NT2/D1 (cell line): ENCODE measurements at regions not wholly inside any gene's neighbourhood (a gene's known extent, or its start where the extent isn't known, plus 50 kb on each side); places are given as distances from the start of the nearest gene placed in this dataset.

Experiments used
- DNase-seq: peaks from one replicate; pipeline ENCODE4 v3.0.0-alpha.2; 2011; ENCODE audit warnings: low read depth, low spot score
- H3K27me3 ChIP-seq: 2 replicates; pipeline ENCODE4 v1.6.0; 2011; ENCODE audit warnings: mild to moderate bottlenecking; ENCODE audit not compliant: insufficient read length, insufficient read depth
- H3K36me3 ChIP-seq: 2 replicates; pipeline ENCODE4 v1.6.1; 2011; ENCODE audit warnings: mild to moderate bottlenecking, low read length, mixed read lengths; ENCODE audit not compliant: insufficient read depth, insufficient read length
- H3K4me1 ChIP-seq: 2 replicates; pipeline ENCODE4 v1.5.1; 2011; ENCODE audit not compliant: insufficient read depth, insufficient read length
- H3K4me3 ChIP-seq: 2 replicates; pipeline ENCODE4 v1.5.1; 2011; ENCODE audit warnings: low read depth; ENCODE audit not compliant: insufficient read length
- H3K9ac ChIP-seq: 2 replicates; pipeline ENCODE4 v1.6.0; 2011; ENCODE audit warnings: low read depth; ENCODE audit not compliant: insufficient read length
- H3K9me3 ChIP-seq: 2 replicates; pipeline ENCODE4 v1.5.1; 2011; ENCODE audit warnings: mild to moderate bottlenecking, low read length; ENCODE audit not compliant: insufficient read depth
- SUZ12 ChIP-seq: IDR thresholded peaks from 2 replicates; pipeline ENCODE4 v1.6.1; 2011; ENCODE audit not compliant: insufficient read length, insufficient read depth; ENCODE audit errors: extremely low read depth
- YY1 ChIP-seq: IDR thresholded peaks from 2 replicates; pipeline ENCODE4 v1.6.1; 2011; ENCODE audit not compliant: insufficient read length, insufficient read depth
- ZNF274 ChIP-seq: IDR thresholded peaks from 2 replicates; pipeline ENCODE4 v1.6.1; 2011; ENCODE audit warnings: mild to moderate bottlenecking, low read depth, low read length

- no peak for TF ChIP-seq SUZ12
- no peak for TF ChIP-seq ZNF274
- no peak for TF ChIP-seq YY1
- DNase-seq, result no peak
- no peak overlapping the region for H3K4me3 ChIP-seq
- H3K4me1 ChIP-seq, result no peaks in the 10 kb centered on the region
- no peak overlapping the region for H3K9ac ChIP-seq
- no peaks in the 10 kb centered on the region for H3K27me3 ChIP-seq
- H3K36me3 ChIP-seq, result no peaks in the 10 kb centered on the region
- no peaks in the 10 kb centered on the region for H3K9me3 ChIP-seq
These were observed 1206.6 kb upstream of the EYS start for GRCh38 chr6:66913657-66914056.

- no peaks in the 10 kb centered on the region for H3K27me3 ChIP-seq
- TF ChIP-seq SUZ12, result no peak
- TF ChIP-seq ZNF274, result no peak
- no peak for TF ChIP-seq YY1
- no peaks in the 10 kb centered on the region for H3K36me3 ChIP-seq
- no peak for DNase-seq
- no peak overlapping the region for H3K9ac ChIP-seq
- H3K4me3 ChIP-seq, result no peak overlapping the region
- H3K4me1 ChIP-seq, result no peaks in the 10 kb centered on the region
- peaks cover 7% of the 10 kb centered on the region; the same call in 1 of the 2 replicates for H3K9me3 ChIP-seq
These were observed 1195.4 kb upstream of the EYS start for GRCh38 chr6:66902457-66902856.

- Histone ChIP-seq H3K9me3 (peaks cover 10% of the 10 kb centered on the region; the same call in 1 of the 2 replicates), H3K36me3 (no peaks in the 10 kb centered on the region), H3K4me3 (no peak overlapping the region), H3K27me3 (no peaks in the 10 kb centered on the region), H3K9ac (no peak overlapping the region), H3K4me1 (no peaks in the 10 kb centered on the region)
- no peak for DNase-seq
- TF ChIP-seq SUZ12 (no peak), ZNF274 (no peak), YY1 (no peak)
These were observed 1193.4 kb upstream of the EYS start for GRCh38 chr6:66900133-66901083.

GRCh38 chr6:66897576-66897975 lies 1190.5 kb upstream of the EYS start:
- Histone ChIP-seq H3K27me3 (no peaks in the 10 kb centered on the region), H3K4me1 (no peaks in the 10 kb centered on the region), H3K9me3 (peaks cover 10% of the 10 kb centered on the region; the same call in 1 of the 2 replicates), H3K4me3 (no peak overlapping the region), H3K36me3 (no peaks in the 10 kb centered on the region), H3K9ac (no peak overlapping the region)
- TF ChIP-seq SUZ12 (no peak), YY1 (no peak), ZNF274 (no peak)
- DNase-seq, result peak; percentile 1

- Histone ChIP-seq H3K9ac (no peak overlapping the region), H3K9me3 (peaks cover 10% of the 10 kb centered on the region; the same call in 1 of the 2 replicates), H3K4me1 (no peaks in the 10 kb centered on the region), H3K4me3 (no peak overlapping the region), H3K27me3 (no peaks in the 10 kb centered on the region), H3K36me3 (no peaks in the 10 kb centered on the region)
- no peak for DNase-seq
- TF ChIP-seq ZNF274 (no peak), YY1 (no peak), SUZ12 (no peak)
These were observed 1189.4 kb upstream of the EYS start for GRCh38 chr6:66896415-66896814.

- Histone ChIP-seq H3K9ac (no peak overlapping the region), H3K36me3 (no peaks in the 10 kb centered on the region), H3K27me3 (no peaks in the 10 kb centered on the region), H3K9me3 (peaks cover 14% of the 10 kb centered on the region; the same call in 1 of the 2 replicates), H3K4me1 (no peaks in the 10 kb centered on the region), H3K4me3 (no peak overlapping the region)
- no peak for DNase-seq
- TF ChIP-seq ZNF274 (no peak), YY1 (no peak), SUZ12 (no peak)
These were observed 1176.4 kb upstream of the EYS start for GRCh38 chr6:66883453-66883852.

GRCh38 chr6:66866801-66867200 lies 1159.8 kb upstream of the EYS start:
- H3K27me3 ChIP-seq, result no peaks in the 10 kb centered on the region

More at GRCh38 chr6:66866801-66867200, 1159.8 kb upstream of the EYS start:
- no peak for TF ChIP-seq ZNF274
- no peak for TF ChIP-seq YY1
- no peak for TF ChIP-seq SUZ12
- H3K9me3 ChIP-seq, result no peaks in the 10 kb centered on the region
- H3K36me3 ChIP-seq, result no peaks in the 10 kb centered on the region
- no peak overlapping the region for H3K9ac ChIP-seq
- no peak for DNase-seq
- H3K4me1 ChIP-seq, result no peaks in the 10 kb centered on the region
- no peak overlapping the region for H3K4me3 ChIP-seq
